Stomach (tissue), 4 donors: ENCODE measurements at regions not wholly inside any gene's neighbourhood (a gene's known extent, or its start where the extent isn't known, plus 50 kb on each side); places are given as distances from the start of the nearest gene placed in this dataset.

Experiments used
- EP300 ChIP-seq: sonication (generic); formaldehyde crosslinking; IDR thresholded peaks from one replicate; pipeline ENCODE4 v1.6.1; 2017; ENCODE audit warnings: antibody characterized with exemption
- POLR2A ChIP-seq, 4 donors: fragments of 450-650 bp; IDR thresholded peaks; one replicate each; pipeline ENCODE4 v1.6.1; 2016; ENCODE audit warnings: antibody characterized with exemption in 4 of 4, control low read depth in 2 of 4, mild to moderate bottlenecking in 1 of 4, moderate library complexity in 1 of 4
- POLR2AphosphoS5 ChIP-seq, 3 donors: sonication (generic); formaldehyde crosslinking; IDR thresholded peaks; one replicate each; pipeline ENCODE4 v1.6.1; 2016; ENCODE audit warnings: antibody characterized with exemption in 3 of 3
- TF ChIP-seq, protein P1 (sequence below), 7 experiments: fragments of 450-650 bp in 4 of 7; fragments of 200-600 bp in 3 of 7; sonication (generic) in 3 of 7; IDR thresholded peaks; one replicate each; pipeline ENCODE4 v1.5.1; 2016 to 2019; ENCODE audit warnings: antibody characterized with exemption in 7 of 7, control low read depth in 2 of 7, mild to moderate bottlenecking in 1 of 7

DNA sequence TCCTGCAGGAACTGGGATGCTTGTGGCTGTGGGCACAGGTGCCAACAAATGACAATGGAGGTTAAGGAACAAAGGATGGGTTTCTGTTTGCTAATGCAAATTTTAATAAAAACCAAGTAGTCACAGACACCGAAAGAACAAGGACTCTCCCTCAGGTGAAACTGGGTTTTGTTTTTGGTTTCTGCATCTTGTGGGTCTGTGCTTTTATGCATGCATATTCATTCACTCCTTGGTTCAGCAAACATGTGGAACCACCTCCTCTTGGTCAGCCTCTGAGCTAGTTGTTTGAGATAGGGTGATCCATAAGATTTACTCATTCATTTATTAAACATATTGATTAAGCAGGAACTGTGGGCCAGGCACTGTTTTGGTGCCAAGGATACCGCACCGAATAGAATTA lies 381.9 kb downstream of the CDK5RAP2 start:
- TF ChIP-seq, protein P1, sequence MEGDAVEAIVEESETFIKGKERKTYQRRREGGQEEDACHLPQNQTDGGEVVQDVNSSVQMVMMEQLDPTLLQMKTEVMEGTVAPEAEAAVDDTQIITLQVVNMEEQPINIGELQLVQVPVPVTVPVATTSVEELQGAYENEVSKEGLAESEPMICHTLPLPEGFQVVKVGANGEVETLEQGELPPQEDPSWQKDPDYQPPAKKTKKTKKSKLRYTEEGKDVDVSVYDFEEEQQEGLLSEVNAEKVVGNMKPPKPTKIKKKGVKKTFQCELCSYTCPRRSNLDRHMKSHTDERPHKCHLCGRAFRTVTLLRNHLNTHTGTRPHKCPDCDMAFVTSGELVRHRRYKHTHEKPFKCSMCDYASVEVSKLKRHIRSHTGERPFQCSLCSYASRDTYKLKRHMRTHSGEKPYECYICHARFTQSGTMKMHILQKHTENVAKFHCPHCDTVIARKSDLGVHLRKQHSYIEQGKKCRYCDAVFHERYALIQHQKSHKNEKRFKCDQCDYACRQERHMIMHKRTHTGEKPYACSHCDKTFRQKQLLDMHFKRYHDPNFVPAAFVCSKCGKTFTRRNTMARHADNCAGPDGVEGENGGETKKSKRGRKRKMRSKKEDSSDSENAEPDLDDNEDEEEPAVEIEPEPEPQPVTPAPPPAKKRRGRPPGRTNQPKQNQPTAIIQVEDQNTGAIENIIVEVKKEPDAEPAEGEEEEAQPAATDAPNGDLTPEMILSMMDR (IDR thresholded peaks at IDR 0.05): no peak
- no peak for TF ChIP-seq POLR2A (IDR thresholded peaks at IDR 0.05)
- no peak for TF ChIP-seq POLR2AphosphoS5 (IDR thresholded peaks at IDR 0.05)
- no peak for TF ChIP-seq EP300
